ENCODE measurements at regions not wholly inside any gene's neighbourhood (a gene's known extent, or its start where the extent isn't known, plus 50 kb on each side); places are given as distances from the start of the nearest gene placed in this dataset.

DNA sequence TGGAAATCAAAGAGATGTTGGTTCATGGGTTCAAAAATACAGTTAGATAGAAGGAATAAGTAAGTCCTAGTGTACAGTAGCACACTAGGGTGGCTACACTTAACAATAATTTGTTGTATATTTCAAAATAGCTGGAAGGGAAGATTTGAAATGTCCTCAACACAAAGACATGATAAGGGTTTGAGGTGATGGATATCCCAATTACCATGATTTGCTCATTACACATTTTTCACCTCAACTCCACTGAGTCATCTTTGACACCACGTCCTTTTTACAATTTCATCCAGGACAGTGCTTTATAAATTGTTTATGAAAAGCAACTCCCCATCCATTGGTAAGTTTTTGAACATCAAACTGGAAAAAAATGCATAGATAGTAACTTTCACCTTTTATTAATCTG lies 208.3 kb downstream of the ZC3H11B start:
- H3K27ac ChIP-seq (ENCODE audit: low read depth in 2 of 2, low read length in 2 of 2) = no peak overlapping the region
- DNase-seq = no peak
- no peak overlapping the region for H3K4me3 ChIP-seq (ENCODE audit: low read length in 3 of 3)
- no peak for FAIRE-seq
- no peak overlapping the region for H3K9ac ChIP-seq (ENCODE audit: low read length in 3 of 3)
- H3K9me3 ChIP-seq (ENCODE audit: control insufficient read depth in 2 of 3, insufficient read depth in 1 of 3, low read length in 3 of 3) = no peaks in the 10 kb centered on the region
- no peaks in the 10 kb centered on the region for H3K27me3 ChIP-seq (ENCODE audit: control insufficient read depth, insufficient read depth, low read length)
- no peaks in the 10 kb centered on the region for H3K36me3 ChIP-seq (ENCODE audit: control insufficient read depth in 2 of 3, insufficient read depth in 3 of 3, low read length in 3 of 3)
- TF ChIP-seq, protein P1, sequence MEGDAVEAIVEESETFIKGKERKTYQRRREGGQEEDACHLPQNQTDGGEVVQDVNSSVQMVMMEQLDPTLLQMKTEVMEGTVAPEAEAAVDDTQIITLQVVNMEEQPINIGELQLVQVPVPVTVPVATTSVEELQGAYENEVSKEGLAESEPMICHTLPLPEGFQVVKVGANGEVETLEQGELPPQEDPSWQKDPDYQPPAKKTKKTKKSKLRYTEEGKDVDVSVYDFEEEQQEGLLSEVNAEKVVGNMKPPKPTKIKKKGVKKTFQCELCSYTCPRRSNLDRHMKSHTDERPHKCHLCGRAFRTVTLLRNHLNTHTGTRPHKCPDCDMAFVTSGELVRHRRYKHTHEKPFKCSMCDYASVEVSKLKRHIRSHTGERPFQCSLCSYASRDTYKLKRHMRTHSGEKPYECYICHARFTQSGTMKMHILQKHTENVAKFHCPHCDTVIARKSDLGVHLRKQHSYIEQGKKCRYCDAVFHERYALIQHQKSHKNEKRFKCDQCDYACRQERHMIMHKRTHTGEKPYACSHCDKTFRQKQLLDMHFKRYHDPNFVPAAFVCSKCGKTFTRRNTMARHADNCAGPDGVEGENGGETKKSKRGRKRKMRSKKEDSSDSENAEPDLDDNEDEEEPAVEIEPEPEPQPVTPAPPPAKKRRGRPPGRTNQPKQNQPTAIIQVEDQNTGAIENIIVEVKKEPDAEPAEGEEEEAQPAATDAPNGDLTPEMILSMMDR (IDR thresholded peaks at IDR 0.05; ENCODE audit: borderline replicate concordance, extremely low read depth, insufficient read depth) = no peak
- H3K4me1 ChIP-seq (ENCODE audit: control insufficient read depth in 2 of 3, insufficient read depth in 2 of 3, low read depth in 1 of 3, low read length in 3 of 3) = no peaks in the 10 kb centered on the region
- intact Hi-C loops (cut with DNase I) = no loop called here

DNA sequence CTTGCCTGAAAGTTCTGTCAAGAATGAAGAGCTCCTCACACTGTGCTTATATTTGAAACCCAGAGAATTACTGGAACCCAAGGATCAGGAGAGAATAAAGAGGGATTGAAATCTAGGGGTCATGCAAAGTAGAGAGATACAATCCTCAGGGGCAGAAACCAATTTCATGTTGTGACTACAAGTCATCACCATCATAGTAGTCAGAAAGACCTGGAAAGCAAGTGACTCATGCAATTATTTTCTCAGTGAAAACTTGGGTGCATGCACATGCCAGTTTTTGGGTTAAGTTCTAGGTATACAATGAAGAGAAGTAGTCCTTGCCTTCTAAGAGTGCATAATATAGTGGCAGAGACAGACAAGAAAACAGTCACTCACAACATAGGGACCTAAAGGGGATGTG lies 210.0 kb downstream of the ZC3H11B start:
- Histone ChIP-seq H3K9me3 (ENCODE audit: control insufficient read depth in 2 of 3, insufficient read depth in 1 of 3, low read length in 3 of 3) (no peaks in the 10 kb centered on the region), H3K4me1 (ENCODE audit: control insufficient read depth in 2 of 3, insufficient read depth in 2 of 3, low read depth in 1 of 3, low read length in 3 of 3) (no peaks in the 10 kb centered on the region), H3K27ac (ENCODE audit: low read depth in 2 of 2, low read length in 2 of 2) (no peak overlapping the region), H3K36me3 (ENCODE audit: control insufficient read depth in 2 of 3, insufficient read depth in 3 of 3, low read length in 3 of 3) (no peaks in the 10 kb centered on the region), H3K9ac (ENCODE audit: low read length in 3 of 3) (no peak overlapping the region), H3K4me3 (ENCODE audit: low read length in 3 of 3) (no peak overlapping the region), H3K27me3 (ENCODE audit: control insufficient read depth, insufficient read depth, low read length) (no peaks in the 10 kb centered on the region)
- no peak for FAIRE-seq
- TF ChIP-seq, protein P1 (IDR thresholded peaks at IDR 0.05; ENCODE audit: borderline replicate concordance, extremely low read depth, insufficient read depth) = no peak
- DNase-seq = no peak
- intact Hi-C loops (cut with DNase I) = no loop called here

DNA sequence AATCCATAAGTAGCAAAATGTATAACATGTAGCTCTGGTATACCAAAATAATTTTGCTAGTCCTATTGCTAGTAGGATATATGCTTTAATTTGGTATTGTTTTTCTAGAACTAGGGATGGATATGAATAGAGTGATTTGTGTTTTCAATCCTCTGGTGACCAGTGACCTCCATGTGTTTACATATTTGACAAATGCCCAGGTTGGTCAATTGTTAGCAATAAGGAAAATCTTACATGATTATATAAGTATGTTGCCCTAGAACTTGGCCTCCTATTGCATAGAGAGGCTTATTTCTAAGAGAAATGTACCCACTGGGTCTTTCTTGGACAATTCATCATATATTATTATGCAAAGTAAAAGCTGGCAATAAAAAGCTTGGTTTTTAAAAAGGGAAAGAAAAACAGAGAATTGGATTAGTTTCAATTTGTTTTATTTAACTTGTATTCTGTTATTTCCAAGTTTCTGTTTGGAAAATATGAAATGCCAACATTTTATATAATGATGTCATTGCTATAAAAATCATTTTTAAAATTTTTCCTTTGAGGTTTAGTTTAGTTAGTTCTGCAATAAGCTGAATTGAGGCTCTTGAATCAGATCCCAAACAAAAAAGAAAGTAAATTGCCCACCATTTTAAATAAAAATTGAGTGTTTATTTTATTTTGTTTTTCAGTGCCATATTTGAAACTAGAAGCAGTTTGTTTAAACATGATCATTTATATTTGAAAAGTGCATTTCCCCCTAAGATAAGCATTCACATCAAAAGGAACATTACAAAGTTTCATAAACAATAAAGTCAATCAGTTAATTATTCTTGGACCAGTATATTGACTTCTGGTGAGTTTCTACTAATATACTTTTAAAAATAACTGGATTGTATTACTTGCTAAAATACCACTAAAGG lies 210.9 kb downstream of the ZC3H11B start:
- no peaks in the 10 kb centered on the region for H3K4me1 ChIP-seq (ENCODE audit: control insufficient read depth in 2 of 3, insufficient read depth in 2 of 3, low read depth in 1 of 3, low read length in 3 of 3)
- H3K36me3 ChIP-seq (ENCODE audit: control insufficient read depth in 2 of 3, insufficient read depth in 3 of 3, low read length in 3 of 3) = no peaks in the 10 kb centered on the region
- H3K27me3 ChIP-seq (ENCODE audit: control insufficient read depth, insufficient read depth, low read length) = no peaks in the 10 kb centered on the region
- intact Hi-C loops (cut with DNase I) = no loop called here
- DNase-seq = no peak
- H3K27ac ChIP-seq (ENCODE audit: low read depth in 2 of 2, low read length in 2 of 2) = no peak overlapping the region
- H3K9ac ChIP-seq (ENCODE audit: low read length in 3 of 3) = no peak overlapping the region
- TF ChIP-seq, protein P1 (IDR thresholded peaks at IDR 0.05; ENCODE audit: borderline replicate concordance, extremely low read depth, insufficient read depth) = no peak
- H3K4me3 ChIP-seq (ENCODE audit: low read length in 3 of 3) = no peak overlapping the region
- peaks cover 0 to 4% (median 1%) of the 10 kb centered on the region in 3 donors for H3K9me3 ChIP-seq (ENCODE audit: control insufficient read depth in 2 of 3, insufficient read depth in 1 of 3, low read length in 3 of 3)
- no peak for FAIRE-seq

Data from kidney (tissue), 13 donors.